HG03457 (cell line): ENCODE measurements at regions not wholly inside any gene's neighbourhood (a gene's known extent, or its start where the extent isn't known, plus 50 kb on each side); places are given as distances from the start of the nearest gene placed in this dataset.

Experiments
- ATAC-seq: cut with Tn5 transposase; IDR thresholded peaks from one replicate; pipeline ENCODE4 v1.9.1; 2021; ENCODE audit warnings: moderate number of reproducible peaks; ENCODE audit not compliant: unreplicated experiment

DNA sequence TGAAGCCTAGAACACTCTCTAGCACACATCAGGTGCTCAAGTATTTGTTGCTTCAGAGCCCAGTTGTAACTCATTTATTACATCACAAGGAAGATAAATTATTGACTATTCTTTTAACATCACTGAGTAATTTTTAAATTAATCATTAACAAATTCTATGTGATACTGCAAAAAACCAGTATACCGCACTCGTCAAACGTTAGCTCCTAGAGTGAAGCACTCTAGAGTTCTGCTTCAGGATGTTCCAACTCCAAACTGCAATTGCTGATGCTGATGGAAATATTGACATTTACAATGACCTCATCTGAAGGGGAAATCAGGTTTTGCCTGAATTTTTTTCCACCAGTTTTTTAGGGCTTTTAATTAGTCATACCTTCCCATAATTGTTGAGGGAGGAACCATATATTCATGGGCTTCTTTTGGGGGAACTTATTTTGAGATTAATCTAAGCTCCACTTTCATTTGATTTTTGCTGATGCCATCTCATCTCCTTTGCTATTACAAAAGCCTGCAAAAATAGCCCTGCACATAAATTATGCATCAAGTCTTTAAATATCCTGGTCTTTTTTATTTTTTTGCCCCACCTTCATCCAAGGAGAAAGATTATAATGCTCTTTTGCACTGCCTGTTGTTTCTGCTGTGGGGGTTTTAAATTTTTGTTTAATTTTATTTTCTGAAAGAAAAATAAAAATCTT, 123.0 kb upstream of the STAC start:
- no peak for ATAC-seq

DNA sequence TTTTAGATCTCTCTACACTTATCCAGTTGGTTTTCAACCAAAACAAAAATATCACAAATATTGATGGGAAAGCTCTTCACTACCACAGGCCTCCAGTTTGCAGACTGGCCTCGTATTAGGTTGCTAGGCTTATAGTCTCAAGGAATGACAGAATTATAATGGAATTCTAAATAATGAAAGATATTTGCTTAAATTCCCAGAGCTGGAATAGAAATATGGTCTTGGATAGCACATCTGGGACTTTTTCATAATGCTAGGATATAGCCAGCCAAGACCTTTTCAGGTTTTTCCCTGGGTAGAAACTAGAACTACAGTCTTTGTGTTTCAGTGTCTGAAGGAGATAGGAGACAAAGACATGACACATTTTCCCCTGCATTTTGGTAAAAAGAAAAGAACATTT, 121.9 kb upstream of the STAC start:
- no peak for ATAC-seq

DNA sequence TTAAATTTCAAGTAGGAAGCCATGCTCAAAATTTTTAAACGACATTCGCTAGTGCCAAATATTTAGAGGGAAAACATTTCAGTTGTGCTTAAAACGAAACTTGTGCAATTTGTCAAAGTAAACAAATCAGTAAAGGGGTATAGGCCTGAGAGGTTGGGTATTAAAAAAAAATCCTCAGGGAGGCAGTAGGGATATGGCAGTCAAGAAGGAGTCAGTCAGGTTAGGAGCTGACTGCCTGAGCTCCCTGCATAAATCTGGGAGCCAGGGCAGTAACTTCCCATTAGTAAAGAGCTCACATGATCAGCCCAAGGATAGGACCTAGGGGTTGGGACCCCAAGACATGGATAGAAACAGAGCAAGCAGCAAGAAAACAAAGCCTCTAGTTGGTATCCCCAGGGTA, 120.7 kb upstream of the STAC start:
- no peak for ATAC-seq

DNA sequence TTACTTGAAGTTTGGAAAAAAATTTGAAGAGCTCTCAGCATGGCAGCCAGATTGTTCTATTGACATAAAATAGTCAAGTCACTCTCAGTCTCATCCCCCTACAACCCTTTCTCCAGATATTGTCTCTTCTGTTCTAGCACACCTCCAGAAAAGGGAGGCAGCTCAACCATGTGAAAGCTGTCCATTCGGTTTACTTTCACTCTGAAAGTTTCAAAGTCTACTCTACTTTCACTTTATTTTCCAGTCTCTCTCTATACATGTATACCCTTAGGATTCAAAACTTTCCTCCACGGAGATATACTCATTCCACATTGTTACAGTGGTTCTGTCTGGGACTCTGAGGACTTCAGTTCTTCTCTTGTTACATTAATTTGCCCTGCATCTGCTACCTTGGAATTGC, 111.0 kb upstream of the STAC start:
- no peak for ATAC-seq

DNA sequence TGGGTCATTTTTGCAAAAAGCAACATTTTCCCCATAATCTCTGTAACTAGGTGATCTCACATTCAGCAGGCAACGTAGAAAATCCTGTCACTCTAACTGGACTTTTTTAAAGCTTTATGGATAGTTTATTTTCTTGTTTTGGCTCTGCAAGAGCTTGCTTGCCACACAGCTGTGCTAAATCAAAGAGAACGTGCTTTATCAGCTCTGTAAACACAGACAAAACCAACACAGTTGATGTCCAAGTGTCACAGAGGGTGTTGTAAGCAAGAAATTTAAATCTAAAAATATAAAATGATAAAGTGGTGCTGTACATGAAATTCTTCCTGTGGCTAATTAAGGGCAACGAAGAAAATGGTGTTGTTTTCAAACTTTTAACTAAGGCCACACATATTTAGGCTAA, 97.5 kb upstream of the STAC start:
- no peak for ATAC-seq

DNA sequence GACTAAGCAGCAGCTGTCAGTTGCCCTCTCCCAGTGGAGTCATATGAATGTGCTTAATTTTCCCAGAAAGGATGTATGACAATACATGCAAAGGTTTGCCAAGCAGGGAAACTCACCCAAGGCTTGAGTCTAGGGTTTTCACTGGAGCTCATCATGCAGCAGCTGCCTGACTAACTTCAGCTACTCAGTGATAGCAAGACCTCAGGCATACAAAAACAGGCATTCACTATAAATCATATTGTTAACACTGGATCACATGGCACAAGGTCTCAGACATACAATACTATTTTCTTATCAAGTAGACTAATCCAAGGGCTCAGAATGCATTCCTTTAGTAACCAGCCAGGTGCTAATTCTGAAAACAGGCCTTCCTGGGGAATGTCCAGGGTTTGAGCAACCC, 85.0 kb upstream of the STAC start:
- ATAC-seq: no peak

DNA sequence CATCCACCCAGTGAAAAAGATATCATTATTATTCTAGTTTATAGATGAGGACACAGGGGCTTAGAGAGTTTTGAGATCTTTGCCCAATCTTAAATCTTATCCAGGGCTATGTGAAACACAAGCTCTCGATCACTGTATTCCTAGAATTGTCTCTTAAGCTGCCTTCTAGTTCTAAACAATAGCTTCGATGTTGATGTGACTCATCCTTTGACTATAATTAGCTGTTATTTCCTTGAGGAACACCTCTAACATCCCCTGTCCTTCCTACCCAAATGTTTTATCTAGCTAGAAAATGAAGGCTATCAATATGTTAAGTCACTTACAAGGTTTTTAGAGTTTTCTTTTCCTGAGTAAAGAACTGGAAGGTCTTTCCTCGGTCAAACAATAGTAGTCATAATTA, 83.1 kb upstream of the STAC start:
- no peak for ATAC-seq

DNA sequence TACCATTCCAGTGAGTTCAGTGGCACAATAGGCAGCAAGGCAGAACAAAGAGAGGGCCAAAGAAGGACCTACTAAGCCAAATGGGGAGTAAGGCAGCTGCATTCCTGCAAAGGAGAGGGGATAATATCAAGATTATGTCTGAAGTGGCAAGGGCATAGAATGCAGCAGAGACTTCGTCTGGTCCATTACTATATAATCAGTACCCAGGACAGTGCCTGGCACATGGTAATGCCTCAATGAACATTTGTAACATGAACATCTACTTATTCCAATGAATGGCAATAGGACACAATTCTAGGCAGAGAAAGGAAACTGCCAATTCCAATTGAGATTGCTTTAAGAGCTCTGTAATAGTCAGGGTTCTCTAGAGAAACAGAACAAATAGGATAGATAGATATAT, 82.1 kb upstream of the STAC start:
- ATAC-seq: no peak

DNA sequence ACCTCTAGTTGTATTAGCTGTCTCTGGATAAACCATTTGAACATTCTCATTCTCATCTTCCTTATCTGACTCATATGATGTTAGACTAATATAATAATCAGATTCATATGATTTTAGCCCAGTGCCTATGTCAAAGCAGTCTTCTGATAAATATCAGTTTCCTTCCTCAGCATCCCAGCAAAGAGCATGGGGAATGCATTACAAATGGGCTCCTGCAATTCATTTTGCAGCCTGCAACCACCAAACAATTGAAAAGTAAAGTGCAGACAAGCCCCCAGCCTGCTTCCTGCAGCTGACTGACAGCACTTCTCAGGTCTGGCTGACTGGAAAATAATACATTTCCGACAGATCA, 78.2 kb upstream of the STAC start:
- no peak for ATAC-seq

DNA sequence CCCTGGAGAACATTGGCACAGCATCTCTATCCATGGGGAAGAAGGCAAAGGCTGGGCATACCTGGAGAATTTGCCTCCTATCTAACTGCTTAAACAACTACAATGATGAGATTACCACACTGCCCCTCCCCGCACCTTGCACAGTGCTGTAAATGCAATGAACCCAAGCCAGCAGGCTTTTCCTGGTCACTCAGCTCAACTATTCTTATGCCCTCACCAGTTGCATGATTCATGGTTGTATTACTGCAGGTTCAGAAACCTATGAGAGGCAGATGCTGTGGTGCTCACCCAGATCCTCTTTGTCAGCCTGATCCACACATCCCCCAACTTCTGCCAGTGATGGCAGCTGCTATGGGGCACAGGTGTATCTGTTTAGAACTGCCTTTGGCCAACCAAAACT, 77.7 kb upstream of the STAC start:
- ATAC-seq: no peak

DNA sequence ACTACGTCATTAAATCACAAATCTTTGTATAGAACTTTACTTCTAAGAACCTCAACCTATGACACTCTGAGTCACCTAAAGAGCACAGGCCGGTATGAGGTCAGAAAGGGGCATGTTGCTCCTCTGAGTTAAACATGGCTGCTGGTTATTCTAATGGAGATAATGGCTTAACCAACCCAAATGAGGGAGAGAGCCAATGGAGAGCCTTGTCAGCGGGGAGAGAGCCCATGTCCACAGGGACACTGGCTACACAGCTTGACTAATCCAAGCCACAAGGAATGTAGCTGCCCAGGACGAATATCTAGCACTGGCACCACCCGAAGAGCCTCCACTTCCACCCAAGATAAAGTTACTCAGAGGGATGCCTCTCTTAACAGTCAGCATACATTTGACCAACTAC, 77.0 kb upstream of the STAC start:
- no peak for ATAC-seq

DNA sequence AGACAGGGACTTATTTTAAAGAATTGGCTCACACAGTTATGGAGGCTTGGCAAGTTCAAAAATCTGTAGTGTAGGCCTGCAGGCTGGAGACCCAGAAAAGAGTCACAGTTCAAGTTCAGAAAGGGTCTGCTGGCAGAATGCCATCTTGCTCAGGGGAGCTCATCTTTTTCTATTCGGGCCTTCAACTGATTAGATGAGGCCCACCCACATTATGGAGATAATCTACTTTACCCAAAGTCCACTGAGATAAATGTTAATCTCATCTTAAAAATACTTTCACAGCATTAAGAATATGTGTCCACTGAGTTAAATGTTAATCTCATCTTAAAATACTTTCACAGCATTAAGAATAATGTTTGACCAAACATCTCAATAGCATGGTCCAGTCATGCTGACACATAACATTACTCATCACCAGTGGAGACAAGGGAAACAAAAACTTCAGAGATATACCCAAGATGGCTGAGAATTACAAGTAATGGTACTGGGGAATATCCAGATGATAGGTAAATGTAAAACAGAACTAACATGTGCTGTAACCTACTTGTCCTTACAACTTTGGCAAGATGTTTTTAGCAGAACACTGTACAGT, 74.3 kb upstream of the STAC start:
- ATAC-seq: no peak

DNA sequence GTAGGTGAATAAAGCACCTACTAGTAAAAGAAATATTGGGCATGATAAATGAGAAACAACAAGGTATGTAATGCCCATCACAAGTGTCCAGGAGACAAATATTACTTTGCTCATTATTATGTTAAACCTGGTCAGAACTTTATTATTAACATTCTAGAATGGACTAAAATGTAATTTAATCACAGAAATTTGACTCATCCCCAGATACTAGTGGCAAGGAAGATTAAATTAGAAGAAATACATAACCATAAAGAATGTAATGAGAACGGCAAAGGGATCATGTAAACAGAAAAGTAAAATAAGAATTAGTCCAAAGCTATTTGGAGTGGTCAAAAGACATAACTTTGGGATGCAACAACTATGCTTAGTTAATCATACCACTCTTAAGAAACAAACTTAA, 71.2 kb upstream of the STAC start:
- no peak for ATAC-seq

DNA sequence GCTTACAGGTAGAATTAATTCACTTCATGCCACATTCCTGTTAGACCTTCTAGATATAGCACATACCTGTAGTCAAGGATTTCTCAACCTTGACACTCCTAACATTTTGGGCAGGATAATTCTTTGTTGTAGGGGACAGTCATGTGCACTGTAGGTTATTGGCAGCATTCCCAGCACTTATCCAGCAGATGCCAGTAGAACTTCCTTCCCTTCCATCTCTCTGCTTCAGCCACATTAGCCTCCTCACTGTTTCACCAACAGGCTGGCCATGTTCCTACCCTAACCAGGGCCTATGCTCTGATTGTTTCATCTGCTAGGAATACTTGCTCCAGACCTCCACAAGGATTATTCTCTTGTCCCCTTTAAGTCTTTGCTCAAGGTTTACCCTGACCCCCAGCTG, 68.0 kb upstream of the STAC start:
- no peak for ATAC-seq

DNA sequence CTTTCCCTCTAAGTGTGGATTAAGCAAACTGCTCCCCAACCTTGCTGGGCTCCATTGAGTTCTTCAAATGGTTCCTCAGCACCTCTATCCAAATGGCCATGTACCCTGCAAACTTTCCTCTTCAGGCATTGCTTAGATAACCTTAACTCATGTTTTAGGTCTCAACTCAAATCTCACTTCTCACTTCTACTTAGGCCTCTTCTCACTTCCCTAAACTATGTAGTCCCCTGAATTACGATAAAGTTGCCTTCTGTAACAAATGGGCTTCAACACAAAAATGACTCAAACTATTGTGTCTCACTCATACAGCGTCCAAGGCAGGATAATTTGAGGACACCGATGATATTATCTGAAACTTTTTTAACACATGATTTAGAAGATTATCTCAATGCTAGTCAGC, 62.4 kb upstream of the STAC start:
- ATAC-seq: no peak

DNA sequence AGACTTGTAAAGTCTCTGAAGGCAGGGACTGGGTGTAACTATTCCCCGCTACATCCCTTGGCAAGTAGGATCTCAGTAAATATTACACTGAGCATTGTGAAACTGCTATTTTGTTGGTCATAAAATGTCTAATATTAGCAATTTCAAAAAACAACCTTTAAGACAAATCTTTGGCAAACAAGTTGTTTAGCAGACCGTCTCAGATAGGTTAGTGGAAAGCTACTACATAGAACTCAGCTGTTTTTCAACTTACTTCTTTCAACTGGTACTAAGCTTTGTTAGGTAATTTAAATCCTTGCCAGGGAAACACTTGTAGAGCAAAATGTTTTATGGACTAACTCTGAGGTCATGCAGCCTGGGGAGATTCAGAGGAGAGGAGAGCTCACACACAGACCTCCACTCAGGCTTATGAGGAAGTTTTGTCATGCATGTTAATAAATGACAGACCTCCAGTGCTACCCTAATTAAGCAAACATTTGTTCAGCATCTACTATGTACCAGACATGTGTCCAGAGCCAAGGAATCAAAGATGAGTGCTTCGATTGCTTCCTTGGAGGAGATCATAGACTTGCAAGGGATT, 61.6 kb upstream of the STAC start:
- no peak for ATAC-seq

DNA sequence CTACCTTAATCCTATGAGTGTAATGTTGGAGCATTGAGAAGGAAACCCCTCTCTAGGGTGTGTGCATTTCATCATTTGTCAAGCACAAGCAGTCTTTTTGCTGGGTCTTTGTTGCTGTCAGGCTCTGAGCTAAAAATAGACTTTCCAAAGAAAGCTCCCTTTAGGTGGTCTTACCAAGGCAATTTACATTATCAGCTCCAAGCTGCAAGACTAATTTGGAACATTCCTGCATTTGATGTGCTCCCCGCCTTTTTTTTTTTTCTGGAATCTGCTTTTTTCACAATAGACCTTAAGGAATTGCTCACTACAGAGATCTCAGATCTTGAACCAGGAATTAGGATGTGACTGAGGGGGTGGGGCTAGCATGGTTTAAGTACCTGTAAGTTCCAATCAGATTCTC, 60.6 kb upstream of the STAC start:
- ATAC-seq: no peak
